NCI-H146 treated with DMSO at 0.1 percent for 48 hours (cell line): ENCODE measurements at regions not wholly inside any gene's neighbourhood (a gene's known extent, or its start where the extent isn't known, plus 50 kb on each side); places are given as distances from the start of the nearest gene placed in this dataset.
"Not testable (repeated sequence)": the region's sequence is repeated elsewhere in the genome, so short reads cannot be mapped to it uniquely, and the experiment has no call there.

Experiments
- DNase-seq: peaks from one replicate; lab custom pipeline; 2025; ENCODE audit not compliant: unreplicated experiment; lab: John Stamatoyannopoulos, UW

DNA sequence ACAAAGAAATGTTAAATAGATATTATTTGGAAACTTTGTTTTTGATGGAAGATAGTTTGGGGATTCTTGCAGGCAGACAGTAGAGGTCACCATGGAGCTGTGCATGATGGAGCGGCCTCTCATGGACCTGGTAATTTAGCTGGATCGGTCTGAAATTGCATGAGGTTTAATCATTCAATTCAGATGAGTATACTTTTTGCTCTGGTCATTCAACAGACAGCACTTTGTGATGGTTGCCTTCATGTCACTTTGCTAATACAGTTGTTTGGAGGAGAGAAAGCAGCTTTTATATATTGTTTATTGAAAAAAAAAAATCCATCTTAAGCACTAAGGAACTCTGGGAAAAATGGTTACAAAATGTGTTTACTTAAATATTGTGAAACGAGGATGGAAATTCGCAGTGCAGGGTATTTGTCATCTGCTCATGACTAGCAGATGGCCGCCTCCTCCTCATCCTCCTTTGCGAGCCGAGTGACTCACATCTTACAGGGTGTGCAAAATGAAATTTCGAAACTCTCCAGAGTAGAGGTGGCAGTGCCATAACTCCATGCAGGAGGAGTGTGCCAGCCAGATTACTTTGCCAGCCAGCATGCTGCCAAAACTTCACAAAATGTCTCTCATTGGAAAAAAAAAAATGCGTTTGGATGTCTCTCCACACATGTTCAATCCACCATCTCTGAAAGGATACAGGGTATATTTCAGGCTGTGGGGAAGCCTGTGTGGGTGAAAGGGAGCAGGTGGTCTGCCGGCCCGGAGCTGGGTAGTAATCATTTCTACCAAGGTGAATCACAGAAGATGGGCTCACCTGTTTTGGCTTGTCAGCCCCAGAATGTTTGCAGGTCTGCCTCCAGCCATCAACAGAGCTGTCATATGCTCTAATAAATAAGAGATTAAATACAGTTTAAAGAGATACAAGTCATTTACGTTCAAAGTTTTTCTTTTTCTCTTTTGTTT is 314.9 kb upstream of the DIPK2B start:
- DNase-seq = peak; percentile 40

DNA sequence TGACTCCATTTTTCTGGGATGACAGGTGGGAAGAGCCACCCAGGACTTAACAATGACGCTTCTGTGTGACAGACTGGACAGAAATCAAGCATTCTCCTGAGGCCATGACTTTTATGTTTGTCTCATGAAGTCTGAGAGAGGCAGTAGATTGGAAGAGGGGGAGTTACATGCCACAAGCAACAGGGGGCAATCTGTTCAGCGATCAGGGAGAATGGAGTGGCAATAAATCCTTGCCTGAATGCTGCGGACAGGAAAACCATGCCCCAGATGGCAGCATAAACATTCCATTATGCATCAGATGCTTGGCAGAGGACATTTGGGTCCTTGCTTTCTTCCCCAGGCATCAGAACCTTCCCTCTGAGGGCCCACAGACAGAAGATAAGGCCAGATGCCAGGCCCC is 312.4 kb upstream of the DIPK2B start:
- no peak for DNase-seq

- DNase-seq = no peak
These were observed 307.8 kb upstream of the DIPK2B start for GRCh38 chrX:45508454-45508853.

DNA sequence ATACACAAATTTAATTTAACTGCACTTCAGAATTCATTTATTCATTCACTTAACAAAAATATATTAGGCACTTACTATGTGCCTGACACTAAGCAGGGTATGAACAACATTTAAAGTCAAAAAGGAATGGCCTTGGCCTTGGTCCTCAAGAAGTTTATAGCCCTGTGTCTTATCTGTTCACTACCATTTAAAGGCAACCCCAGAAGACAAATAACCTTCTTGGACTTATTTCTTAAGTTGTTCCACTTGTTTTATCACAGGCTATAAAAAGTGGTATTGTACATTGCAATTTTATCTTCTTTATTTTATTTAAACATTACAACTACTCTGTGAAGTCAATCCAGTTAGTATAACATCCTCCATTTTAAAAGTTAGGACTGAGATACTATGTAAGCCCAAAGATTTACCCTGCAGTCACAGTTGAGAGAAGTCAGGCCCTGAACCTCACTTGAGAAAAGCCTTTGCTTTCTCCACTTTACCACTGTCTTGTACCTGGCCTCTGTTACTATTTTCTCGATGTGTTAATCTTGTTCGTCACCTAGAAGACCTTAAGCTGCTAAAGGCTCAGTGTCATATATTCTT is 305.6 kb upstream of the DIPK2B start:
- no peak for DNase-seq

GRCh38 chrX:45505214-45505613 is 304.5 kb upstream of the DIPK2B start:
- DNase-seq = no peak

DNA sequence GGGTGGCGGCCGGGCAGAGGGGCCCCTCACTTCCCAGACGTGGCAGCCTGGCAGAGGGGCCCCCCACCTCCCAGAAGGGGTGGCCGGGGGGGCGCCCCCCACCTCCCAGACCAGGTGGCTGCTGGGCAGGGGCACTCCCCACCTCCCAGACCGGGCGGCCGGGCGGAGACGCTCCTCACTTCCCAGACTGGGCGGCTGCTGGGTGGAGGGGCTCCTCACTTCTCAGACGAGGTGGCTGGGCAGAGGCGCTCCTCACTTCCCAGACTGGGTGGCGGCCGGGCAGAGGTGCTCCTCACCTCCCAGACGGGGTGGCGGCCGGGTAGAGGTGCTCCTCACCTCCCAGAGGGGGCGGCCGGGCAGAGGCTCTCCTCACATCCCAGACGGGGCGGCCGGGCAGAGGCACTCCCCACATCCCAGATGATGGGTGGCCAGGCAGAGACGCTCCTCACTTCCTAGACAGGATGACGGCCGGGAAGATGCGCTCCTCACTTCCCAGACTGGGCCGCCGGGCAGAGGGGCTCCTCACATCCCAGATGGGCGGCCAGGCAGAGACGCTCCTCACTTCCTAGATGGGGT is 303.2 kb upstream of the DIPK2B start:
- not testable (repeated sequence) for DNase-seq

DNA sequence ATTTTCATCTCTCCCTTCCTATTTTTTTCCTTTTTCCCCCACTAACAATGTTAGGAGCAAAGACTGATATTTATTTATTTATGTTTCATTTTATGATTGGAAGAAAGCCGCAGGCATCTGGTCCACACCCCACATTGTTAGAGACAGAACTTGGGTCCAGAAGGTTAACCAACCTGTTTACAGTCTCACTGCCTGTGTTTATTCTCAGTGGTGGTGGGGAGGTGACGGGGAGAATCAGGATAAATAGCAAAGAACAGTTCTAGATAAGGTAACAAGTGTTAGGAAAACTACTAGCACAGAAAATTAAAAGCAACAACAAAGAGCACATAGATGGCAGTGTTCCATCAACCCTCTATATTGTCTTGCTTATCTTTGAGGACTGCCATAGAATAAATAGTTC is 301.7 kb upstream of the DIPK2B start:
- DNase-seq = no peak

DNA sequence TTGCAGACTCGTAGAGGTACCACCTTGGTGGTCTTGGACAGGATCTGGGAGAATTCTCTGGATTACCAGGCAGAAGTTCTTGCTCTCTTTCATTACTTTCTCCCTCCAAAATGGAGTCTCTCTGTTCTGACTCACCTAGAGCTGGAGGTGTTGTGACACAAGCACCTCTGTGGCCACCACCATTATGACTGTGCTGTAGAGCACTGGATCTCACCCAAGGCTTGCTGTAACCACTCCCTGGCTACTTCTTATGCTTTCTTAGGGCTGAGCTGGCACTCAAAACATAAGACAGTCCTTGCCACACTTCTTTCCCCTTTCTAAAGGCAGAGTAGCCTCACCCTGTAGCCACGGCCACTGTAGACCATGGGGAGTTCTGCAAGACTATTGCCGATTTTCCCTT is 296.6 kb upstream of the DIPK2B start:
- no peak for DNase-seq

DNA sequence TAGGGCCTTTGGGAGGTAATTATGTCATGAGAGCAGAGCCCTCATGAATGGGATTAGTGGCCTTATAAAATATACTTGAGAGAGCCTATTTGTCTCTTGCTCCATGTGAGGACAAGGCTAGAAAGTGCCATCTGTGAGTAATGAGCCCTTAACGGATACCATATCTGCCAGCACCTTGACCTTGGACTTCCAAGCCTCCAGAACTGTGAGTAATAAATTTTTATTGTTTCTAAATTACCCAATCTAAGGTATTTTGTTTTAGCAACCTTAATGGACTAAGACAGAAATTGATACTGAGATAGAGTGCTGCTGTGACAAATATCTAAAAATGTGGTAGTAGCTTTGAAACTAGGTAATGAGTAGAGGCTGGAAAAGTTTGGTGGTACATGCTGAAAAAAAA is 285.0 kb upstream of the DIPK2B start:
- DNase-seq = no peak

GRCh38 chrX:45479835-45480422 is 279.3 kb upstream of the DIPK2B start:
- DNase-seq = no peak

- DNase-seq = no peak
These were observed 278.6 kb upstream of the DIPK2B start for GRCh38 chrX:45479196-45479834.

DNA sequence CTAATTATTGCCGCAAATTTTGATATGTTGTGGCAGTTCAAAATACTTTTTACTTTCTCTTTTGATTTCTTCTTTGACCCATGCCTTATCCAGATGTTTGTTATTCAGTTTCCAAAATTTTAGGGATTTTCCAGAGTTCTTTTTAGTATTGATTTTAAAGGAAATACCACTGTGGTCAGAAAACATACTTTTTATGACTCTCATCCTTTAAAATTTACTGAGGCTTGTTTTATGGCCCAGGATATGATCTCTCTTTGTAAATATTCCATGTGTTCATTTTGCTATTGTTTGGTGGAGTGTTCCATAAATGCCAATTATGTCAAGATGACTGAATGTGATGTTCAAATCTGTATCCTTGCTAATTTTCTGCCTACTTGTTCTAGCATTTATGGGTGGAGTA is 272.3 kb upstream of the DIPK2B start:
- no peak for DNase-seq

- DNase-seq = not testable (repeated sequence)
These were observed 266.9 kb upstream of the DIPK2B start for GRCh38 chrX:45467537-45467936.

GRCh38 chrX:45455732-45456131 is 255.1 kb upstream of the DIPK2B start:
- not testable (repeated sequence) for DNase-seq

- no peak for DNase-seq
These were observed 253.6 kb upstream of the DIPK2B start for GRCh38 chrX:45454290-45454689.

DNA sequence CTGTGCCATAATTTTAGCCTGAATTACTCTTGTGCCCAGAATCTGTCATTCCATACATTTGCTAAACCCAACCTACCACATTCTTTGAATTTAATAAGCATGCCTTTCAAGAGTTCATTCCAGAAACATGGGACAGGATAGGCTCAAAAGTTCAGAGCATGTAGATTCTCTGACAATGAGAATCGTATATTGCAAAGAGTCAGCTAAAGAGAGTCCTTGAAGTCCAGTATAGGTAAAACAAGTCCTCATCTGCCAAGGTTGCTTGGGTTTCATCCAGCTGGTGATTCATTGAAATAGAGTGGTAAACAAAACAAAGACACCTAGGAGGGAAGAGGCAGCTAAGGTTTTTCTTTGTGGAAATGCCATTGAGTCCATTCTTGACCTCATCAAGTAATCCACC is 249.3 kb upstream of the DIPK2B start:
- DNase-seq = no peak

DNA sequence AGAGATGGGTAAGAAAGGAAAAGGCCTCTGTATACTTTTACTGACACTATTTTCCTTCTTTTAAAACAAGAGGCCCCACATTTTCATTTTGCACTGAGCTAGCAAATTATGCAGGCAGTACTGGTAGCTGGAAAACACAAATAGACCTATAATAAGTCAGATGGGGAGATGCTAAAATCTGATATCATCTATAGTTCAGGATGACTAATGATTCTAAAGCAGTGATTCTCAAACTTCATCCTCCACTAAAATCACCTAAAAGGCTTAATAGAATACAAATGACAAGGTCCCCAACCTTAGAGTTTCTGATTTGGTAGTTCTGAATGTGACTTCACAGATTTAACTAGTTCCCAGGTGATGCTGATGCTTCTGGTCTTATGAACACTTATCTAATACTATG is 247.3 kb upstream of the DIPK2B start:
- DNase-seq = no peak

- DNase-seq = no peak
These were observed 246.7 kb upstream of the DIPK2B start for GRCh38 chrX:45447331-45447730.

DNA sequence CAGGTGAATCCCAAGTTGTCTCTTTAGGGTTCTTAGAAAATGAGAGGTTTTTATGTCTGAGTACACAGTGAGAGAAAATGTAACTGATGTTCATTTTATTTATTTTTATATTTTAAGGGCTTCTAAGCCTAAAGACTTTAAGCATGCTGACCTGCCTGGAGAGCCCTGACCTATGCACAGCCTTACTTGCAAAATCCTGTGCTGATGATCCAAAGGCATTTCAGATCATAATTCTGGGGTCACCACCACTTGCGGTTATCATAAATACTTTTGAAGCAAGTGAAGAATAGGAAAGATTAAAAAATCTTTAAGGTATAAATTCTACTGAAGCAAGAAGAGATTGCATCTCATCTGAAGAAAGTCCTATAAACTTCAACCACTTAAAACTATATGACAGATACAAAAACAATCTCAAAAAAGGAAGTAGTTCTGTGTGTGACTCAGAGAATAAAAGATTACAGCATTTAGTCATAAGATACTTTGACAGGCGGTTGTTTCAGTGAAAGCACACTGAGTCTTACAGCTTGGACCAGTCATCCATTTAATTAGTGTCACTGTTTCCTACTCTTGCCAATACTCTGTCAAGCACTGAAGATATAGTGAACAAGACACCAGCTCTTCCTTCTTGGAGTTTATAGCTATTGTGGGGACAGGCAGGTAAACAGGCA is 245.2 kb upstream of the DIPK2B start:
- DNase-seq = no peak

DNA sequence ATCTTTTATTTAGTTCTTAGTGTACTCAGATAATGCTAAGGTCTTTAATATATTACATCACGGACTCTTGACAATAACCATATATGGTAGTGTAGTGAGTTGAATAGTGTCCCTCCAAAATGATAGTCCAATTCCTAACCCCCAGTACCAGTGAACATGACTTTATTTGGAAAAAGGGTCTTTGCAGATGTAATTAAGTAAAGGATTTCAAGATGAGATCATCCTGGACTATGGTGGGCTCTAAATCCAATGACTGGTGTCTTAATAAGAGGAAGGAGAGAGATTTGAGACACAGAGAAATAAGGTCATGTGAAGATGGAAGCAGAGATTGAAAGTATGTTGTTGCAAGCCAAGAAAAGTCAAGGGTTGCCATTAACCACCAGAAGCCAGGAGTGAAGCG is 236.5 kb upstream of the DIPK2B start:
- no peak for DNase-seq

GRCh38 chrX:45435481-45435880 is 234.8 kb upstream of the DIPK2B start:
- no peak for DNase-seq
